GM18519 (cell line): ENCODE measurements at regions not wholly inside any gene's neighbourhood (a gene's known extent, or its start where the extent isn't known, plus 50 kb on each side); places are given as distances from the start of the nearest gene placed in this dataset.
"Not testable (repeated sequence)": the region's sequence is repeated elsewhere in the genome, so short reads cannot be mapped to it uniquely, and the experiment has no call there.

Experiments
- ATAC-seq: cut with Tn5 transposase; IDR thresholded peaks from one replicate; pipeline ENCODE4 v1.9.1; 2021; ENCODE audit warnings: mild to moderate bottlenecking, moderate library complexity; ENCODE audit not compliant: unreplicated experiment, low FRiP score

- no peak for ATAC-seq
Measured at GRCh38 chr13:65965501-65965900, 1264.6 kb downstream of the PCDH9 start.

- ATAC-seq: no peak
Measured at GRCh38 chr13:65964672-65965071, 1265.5 kb downstream of the PCDH9 start.

- ATAC-seq: no peak
Measured at GRCh38 chr13:65959305-65959704, 1270.8 kb downstream of the PCDH9 start.

GRCh38 chr13:65946387-65946786, 1283.7 kb downstream of the PCDH9 start:
- no peak for ATAC-seq

- no peak for ATAC-seq
Measured at GRCh38 chr13:65943708-65944107, 1286.4 kb downstream of the PCDH9 start.

- ATAC-seq: no peak
Measured at GRCh38 chr13:65943024-65943423, 1287.1 kb downstream of the PCDH9 start.

- ATAC-seq: no peak
Measured at GRCh38 chr13:65940720-65941119, 1289.4 kb downstream of the PCDH9 start.

GRCh38 chr13:65937251-65937650, 1292.9 kb downstream of the PCDH9 start:
- ATAC-seq: no peak

- ATAC-seq: no peak
Measured at GRCh38 chr13:65936249-65936648, 1293.9 kb downstream of the PCDH9 start.

GRCh38 chr13:65932587-65933239, 1297.4 kb downstream of the PCDH9 start:
- ATAC-seq: no peak

GRCh38 chr13:65932013-65932412, 1298.1 kb downstream of the PCDH9 start:
- no peak for ATAC-seq

- no peak for ATAC-seq
Measured at GRCh38 chr13:65929436-65929835, 1300.7 kb downstream of the PCDH9 start.

- no peak for ATAC-seq
Measured at GRCh38 chr13:65926750-65927171, 1303.4 kb downstream of the PCDH9 start.

- not testable (repeated sequence) for ATAC-seq
Measured at GRCh38 chr13:65922846-65923245, 1307.3 kb downstream of the PCDH9 start.

GRCh38 chr13:65921933-65922332, 1308.2 kb downstream of the PCDH9 start:
- no peak for ATAC-seq

- no peak for ATAC-seq
Measured at GRCh38 chr13:65917731-65918130, 1312.4 kb downstream of the PCDH9 start.

GRCh38 chr13:65915195-65915594, 1314.9 kb downstream of the PCDH9 start:
- ATAC-seq: no peak

- ATAC-seq: no peak
Measured at GRCh38 chr13:65914716-65915115, 1315.4 kb downstream of the PCDH9 start.

GRCh38 chr13:65913173-65913572, 1317.0 kb downstream of the PCDH9 start:
- ATAC-seq: no peak

- ATAC-seq: no peak
Measured at GRCh38 chr13:65912516-65912915, 1317.6 kb downstream of the PCDH9 start.

- ATAC-seq: no peak
Measured at GRCh38 chr13:65911546-65912193, 1318.5 kb downstream of the PCDH9 start.

GRCh38 chr13:65909501-65909900, 1320.6 kb downstream of the PCDH9 start:
- no peak for ATAC-seq
